ENCODE measurements at regions not wholly inside any gene's neighbourhood (a gene's known extent, or its start where the extent isn't known, plus 50 kb on each side); places are given as distances from the start of the nearest gene placed in this dataset.
A peak's percentile ranks its signal among the peaks of the same experiment; 100 is the strongest.
"Not testable (repeated sequence)": the region's sequence is repeated elsewhere in the genome, so short reads cannot be mapped to it uniquely, and the experiment has no call there.

DNA sequence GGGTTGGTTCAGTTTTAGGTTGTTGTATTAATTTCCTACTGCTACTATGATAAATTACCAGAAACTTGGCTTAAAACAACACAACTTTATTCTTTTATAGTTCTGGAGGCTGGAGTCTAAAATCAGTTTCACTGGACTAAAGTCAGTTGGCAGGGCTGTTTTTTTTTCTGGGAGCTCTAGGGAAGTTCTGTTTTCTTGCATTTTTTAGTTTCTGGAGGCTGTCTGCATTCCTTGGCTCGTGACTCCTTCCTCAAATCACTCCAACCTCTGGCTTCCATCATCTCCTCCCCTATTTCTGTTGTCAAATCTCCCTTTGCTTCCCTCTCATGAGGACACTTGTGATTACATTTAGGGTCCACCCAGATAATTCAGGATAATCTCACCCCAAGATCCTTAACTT is 51.3 kb upstream of the SUB1 start:
- no peak for DNase-seq (ENCODE audit: low spot score)

DNA sequence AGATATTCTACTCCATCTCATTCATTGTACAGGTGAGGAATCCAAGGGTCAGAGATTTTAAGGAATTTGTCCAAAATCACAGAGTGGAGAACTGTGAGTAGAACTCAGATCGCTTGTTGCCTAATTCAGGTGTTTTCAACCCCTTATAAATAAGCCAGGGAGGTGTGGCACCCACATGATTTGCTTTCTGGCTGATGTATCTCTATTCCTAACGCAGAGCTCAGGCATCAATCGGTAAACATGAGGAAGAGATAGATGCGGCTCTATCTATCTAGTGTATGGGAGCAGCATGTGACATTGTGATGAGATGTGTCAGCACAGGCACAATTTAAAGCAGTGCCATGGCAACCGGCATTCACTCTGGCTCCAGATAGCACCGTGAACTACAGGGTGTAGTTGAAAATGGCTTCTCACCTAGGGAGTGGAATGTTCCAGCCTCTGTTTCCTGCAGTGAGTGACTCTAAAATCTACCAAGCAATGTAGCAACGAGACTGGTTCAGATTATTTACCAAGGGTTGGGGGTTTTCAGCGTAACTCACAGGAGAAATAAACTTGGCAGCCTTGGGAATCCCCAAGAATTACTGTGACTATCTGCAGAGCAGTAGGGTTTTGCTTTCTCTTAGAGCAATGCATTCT is 53.4 kb upstream of the SUB1 start:
- peak; percentile 47 for DNase-seq (ENCODE audit: low spot score)

DNA sequence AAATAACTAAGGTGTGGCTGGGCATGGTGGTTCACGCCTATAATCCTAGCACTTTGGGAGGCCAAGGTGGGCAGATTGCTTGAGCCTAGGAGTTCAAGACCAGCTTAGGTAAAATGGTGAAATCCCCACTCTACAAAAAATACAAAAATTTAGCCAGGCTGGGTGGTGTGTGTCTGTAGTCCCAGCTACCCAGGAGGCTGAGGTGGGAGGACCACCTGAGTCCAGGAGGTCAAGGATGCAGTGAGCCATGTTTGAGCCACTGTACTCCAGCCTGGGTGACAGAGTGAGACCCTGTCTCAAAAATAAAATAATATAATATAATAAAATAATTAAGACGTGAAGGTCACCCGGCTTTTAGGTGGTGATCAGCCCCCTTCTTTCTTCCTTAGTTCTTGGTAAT is 58.0 kb upstream of the SUB1 start:
- not testable (repeated sequence) for DNase-seq (ENCODE audit: low spot score)

DNA sequence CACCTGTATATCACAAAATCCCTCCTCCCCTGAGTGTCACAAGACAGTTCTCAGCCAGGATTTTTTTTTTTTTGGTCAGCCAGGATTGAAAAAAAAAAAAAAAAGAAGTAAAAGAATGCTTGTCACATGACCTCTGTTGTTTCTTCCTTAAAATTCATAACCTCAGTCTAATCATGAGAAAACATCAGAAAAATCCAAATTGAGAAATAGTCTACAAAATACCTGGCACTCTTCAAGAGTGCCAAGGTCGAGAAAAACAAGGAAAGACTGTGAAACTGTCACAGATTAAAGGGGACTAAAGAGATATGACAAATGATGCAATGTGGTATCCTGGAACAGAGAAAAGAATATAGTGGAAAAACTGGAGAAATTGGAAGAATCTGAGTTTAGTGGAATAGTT is 58.5 kb upstream of the SUB1 start:
- DNase-seq (ENCODE audit: low spot score): no peak

DNA sequence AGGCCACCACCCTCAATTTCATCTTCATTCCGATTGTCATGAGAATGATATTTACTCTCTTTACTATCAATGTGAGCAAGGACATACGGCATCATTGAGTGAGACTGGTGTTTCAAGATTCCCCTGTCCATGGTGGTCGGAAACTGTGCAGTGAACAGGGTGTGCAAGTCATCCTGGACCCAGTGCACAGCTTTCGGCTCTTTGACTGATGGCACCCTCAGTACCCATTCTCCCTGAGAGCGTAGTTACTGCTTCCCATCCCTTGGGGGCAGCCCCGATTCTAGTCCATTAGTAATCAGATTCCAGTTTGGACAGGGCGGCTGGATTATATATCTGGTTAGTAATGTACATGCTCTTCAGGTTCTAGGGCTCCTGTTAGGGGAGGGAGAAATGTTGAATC is 61.7 kb upstream of the SUB1 start:
- DNase-seq (ENCODE audit: low spot score): no peak

DNA sequence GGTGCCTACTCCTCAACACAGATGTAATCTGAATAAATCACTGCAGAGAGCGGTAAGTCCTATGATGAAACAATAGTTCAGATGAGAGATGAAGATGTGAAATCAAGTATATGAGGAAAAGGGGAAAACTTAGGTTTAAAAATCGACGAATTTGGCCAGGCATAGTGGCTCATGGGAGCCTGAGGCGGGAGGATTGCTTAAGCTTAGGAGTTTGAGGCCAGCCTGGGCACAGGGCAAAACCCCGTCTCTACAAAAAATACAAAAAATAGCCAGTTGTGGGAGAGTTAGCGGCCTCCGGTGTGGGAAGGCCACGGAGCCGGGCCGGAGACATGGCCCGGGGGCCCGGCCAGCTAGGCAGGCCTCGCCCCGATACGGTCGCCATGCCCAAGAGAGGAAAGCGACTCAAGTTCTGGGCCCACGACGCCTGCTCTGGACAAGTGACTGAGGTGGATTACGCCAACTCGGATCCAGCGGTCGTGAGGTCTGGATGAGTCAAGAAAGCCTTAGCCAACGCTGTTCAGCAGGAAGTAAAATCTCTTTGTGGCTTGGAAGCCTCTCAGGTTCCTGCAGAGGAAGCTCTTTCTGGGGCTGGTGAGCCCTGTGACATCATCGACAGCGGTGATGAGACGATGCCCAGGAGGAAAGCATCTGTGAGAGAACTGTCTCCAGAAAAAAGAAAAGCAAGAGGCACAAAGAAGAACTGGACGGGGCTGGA is 62.8 kb upstream of the SUB1 start:
- DNase-seq (ENCODE audit: low spot score): no peak

DNA sequence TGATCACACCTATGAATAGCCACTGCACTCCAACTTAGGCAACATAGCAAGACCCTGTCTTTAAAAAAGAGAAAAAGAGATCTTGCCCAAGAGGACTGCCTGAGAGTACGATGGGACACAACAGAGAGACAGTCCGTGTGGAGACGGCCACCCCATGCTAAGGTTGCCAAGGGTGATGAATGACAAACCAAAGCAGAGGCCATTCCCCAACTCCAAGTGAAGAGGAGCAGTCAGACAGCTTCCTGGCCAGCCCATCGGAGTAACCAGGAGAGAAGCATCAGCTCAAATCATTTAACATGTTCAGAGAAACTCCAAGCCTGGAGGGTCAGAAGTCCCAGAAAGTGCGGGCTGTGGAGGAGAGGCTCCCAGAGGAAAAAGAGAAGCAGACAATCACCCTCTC is 63.9 kb upstream of the SUB1 start:
- DNase-seq (ENCODE audit: low spot score): no peak

DNA sequence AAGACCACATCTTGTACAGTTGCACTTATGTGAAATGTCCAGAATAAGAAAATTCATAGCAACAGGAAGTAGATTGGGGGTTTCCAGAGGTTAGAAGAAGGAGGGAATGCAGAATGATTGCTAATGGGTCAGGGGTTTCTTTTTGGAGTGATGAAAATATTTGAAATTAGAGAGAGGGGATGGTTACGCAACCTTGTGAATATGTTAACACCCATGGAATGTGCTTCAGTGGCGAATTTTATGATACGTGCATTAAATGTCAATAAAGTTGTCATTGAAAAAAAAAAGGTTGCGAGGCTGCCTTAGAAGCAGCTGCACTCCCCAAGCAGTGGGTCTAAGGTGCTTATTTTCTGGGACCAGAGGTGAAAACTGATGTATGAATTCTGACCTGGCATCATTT is 64.4 kb upstream of the SUB1 start:
- DNase-seq (ENCODE audit: low spot score): no peak

DNA sequence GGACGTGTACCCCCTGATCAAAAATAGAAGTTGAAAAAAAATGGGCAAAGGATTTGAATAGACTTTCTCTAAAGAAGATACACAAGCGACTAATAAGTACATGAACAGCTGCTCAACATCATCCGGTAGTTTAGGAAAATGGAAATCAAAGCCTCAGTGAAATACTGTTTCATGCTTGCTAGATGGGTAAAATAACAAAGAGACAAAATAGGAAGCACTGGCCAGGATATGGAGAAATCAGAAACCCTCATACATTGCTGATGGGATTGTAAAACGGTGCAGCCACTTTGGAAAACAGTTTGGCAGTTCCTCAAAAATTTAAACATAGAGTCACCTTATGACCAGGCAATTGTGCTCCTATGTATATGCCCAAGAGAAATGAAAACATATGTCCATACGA is 65.0 kb upstream of the SUB1 start:
- no peak for DNase-seq (ENCODE audit: low spot score)

DNA sequence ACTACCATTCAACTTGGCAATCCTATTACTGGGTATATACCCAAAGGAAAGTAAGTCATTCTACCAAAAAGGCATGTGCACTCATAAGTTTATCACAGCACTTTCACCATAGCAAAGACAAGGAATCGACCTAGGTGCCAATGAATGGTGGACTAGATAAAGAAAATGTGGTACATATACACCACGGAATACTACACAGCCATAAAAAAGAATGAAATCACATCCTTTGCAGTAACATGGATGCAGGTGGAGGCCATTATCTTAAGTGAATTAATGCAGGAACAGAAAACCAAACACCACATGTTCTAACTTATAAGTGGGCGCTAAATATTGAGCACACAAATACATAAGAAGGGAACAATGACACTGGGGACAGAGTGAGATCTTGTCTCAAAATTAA is 65.8 kb upstream of the SUB1 start:
- DNase-seq (ENCODE audit: low spot score): no peak

DNA sequence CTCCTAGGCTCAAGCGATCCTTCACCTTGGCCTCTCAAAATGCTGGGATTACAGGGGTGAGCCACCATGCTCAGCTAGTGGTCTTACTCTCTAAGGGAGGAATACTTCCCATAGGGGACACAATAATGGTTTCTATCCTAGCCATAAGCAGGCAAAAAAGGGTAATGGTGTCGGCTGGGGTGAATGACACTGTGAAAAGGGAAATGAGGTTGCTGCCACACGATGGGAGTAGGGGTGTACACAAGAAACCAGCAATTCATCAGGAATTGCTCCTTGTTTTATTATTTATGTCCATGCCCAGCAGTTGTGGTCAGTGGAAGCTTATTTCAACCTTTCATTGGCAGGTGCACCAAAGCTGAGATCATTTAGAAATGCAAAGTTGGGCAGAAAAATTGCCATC is 70.3 kb upstream of the ZFR start:
- no peak for DNase-seq (ENCODE audit: low spot score)

DNA sequence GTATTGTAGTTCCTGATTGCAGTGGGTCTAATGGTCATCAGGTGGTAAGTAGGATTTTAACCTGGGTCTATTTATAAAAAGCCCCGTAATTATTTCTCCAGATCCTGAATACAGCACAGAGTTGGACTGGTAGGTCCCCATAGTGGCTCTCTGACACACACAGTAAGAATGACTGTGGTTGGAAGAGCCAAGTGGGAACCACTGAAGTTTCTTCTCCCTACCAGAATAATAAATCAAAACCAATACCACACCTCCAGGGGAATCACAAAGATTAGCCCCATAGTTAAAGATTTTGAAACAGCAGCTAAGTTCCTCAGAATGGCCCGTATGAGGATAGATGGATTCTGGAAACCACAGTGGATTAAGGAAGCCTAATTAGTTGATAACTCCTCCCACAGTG is 68.4 kb upstream of the ZFR start:
- DNase-seq (ENCODE audit: low spot score): no peak

DNA sequence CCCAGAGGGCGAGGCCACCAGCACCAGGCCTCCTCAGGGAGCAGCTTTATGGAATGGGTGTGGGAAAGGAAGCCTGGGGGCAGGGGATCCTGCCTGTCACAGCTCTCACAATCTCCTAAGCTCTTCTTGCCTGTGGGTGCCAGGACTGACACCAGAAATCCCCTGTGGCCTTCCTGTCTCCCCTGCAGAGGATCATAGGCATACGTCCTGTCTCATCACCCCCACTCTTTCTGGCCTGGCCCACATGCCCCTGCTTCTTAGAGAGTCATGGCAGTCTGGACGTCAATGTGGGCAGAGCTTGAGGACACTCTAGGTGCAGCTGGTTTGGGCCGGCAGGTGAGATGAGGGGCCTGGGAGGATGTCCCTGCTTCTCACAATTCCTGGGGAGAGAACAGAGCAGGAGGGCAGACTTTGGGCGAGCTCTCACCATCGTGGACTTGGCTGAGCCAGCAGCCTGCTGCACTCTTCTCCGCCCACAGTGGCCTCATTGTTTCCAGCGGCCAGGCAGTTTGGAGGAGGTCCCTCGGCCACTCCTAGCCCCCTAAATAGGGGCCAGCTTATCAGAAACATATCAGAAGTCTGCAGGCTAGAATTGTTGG is 67.3 kb upstream of the ZFR start:
- no peak for DNase-seq (ENCODE audit: low spot score)

DNA sequence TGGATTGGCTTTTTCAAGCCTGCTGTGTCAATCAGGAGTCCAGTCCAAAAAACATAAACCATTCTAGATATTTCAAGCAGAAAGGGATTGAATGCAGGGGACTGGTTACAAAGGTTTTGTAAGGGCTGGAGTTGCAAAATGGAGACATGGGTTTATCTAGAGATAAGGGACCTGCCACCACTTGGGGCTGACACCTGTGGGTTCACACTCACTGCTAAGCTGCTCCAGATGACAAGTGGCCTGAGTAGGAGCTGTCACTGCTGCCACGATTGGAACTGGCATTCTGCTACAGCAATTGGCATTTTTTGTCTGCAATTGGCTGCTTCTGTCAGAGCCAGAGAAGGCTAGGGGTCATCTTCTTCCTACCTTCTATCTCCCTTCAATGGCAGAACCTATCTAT is 66.3 kb upstream of the ZFR start:
- no peak for DNase-seq (ENCODE audit: low spot score)

DNA sequence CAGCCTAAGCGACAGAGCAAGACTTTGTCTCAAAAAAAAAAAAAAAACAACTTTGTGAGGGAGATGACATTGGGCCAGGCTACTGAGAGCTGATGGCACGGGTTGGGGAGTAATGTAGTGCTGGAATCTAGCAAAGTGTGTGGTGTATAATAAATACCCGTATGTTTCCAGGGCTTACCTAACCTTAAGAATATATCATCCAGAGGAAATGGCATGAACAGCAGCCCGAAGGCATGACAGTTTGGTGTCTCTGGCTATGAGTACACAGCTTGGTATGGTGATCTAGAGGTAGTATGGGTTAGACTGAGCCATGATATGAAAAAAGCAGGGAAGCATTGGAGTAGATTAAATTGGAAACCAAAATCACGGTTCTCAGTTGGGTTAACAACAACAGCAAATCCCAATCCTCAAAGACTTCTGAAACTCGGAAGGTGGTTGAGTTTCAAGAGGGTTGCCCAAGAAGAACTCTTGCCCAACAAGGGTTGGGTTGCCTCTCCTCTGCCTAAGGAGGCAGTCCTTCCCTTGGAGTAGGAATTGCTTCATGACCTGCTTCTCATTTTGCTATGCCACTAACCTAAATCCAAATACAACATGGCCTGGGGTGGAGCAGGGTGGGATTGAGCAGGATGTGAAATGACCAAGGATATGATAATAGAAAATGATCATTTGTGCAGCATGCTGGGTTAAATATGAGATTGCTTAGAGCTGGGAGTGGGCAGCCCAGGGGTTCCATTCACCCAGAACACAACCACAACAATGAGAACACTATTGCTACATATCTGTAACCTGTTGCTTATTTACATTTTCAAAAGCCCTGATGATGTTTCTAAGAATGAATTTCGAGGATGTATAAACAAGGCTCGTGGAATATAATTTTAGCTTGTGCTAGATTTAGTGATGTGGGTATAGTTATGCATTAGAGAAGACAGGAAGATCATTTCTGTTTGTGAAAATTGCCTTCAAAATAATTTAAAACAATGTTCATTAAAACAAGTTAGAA is 64.6 kb upstream of the ZFR start:
- no peak for DNase-seq (ENCODE audit: low spot score)

DNA sequence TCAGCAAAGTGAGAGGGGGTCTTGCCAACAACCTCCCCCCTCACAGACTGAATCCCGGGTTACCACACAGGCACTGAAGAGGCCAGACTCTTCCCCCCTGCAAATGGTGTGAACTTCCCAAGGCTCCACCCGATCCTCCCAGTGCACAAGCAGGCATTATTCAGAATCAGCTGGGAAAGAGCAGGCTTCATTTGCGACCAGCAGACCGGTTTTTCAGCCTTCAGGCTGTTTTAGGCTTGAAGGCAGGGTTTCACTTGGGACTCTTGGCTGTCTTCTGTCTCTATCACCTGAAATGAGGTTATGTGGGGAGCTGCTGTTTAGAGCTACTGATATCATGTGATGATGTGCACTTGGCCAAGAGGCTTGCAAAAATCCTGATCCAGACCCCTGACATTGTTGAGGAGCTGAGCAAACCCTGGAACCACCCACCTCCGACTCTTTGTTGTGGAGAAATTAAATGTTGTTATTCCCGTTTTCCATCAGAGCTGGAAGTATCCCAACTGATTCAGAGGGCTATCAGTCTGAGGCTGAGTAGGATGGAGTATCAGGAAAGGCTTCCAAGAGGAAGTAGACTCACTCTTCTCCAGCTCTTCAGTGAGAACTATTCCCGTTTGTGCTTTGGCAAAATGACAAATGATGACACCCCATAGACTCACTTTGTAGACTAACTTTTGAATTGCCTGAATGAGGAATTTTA is 63.3 kb upstream of the ZFR start:
- DNase-seq (ENCODE audit: low spot score): peak; percentile 50

DNA sequence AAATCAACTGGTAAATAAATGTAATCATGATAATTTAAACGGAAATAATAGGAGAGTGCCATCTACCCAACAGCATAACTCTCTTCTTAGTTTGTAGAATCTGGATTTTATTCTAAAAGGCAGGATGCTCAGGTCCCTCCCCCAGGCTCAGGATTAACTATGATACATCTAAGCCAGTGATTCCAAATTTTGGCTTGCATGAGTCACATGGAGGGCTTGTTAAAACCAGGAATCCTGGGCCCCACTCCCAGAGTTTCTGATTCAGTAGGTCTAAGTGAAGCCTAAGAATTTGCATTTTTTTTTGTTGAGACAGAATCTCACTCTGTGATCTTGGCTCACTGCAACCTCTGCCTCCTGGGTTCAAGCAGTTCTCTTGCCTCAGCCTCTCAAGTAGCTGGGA is 62.3 kb upstream of the ZFR start:
- peak; percentile 44 for DNase-seq (ENCODE audit: low spot score)

DNA sequence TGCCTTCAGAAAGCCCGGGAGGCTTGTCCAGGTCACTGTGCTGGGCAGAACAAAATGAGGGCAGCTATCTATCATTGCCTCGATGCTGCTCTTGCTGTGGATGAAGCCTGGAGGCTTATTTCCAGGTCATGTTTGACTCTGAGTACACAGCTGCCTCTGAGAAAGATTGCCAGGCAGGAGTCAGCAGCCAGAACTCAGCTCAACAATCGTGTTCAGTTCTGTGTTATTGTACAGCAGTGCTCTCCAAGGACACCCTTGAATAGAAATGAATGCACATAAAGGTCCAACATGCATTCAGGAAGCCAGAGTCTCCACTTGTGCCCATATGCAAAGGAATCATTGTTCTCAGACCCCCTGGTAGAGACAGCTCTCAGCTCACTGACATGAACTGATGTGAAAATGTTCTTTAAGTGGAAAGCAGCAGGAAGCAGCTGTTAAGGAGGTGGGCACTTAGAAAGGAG is 61.7 kb upstream of the ZFR start:
- DNase-seq (ENCODE audit: low spot score): no peak

DNA sequence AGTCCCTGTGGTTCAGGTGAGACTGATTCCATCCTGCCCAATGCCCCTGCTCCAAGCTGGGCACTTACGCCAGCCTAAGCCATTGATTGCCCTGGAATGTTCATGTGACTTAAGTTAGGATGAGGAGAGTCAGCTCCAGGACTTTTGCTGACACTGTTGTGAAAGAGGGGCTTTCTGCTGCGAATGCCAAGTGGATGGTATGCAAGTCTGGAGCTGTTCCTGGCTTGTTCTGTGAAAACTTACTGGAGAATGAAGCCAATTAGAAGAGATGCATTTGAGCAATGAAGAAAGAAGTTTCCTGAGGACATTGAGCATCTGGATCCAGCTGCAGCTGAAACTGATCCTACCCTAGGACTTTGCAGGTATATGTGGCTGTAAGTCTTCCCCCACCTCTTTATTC is 61.2 kb upstream of the ZFR start:
- DNase-seq (ENCODE audit: low spot score): peak; percentile 30

DNA sequence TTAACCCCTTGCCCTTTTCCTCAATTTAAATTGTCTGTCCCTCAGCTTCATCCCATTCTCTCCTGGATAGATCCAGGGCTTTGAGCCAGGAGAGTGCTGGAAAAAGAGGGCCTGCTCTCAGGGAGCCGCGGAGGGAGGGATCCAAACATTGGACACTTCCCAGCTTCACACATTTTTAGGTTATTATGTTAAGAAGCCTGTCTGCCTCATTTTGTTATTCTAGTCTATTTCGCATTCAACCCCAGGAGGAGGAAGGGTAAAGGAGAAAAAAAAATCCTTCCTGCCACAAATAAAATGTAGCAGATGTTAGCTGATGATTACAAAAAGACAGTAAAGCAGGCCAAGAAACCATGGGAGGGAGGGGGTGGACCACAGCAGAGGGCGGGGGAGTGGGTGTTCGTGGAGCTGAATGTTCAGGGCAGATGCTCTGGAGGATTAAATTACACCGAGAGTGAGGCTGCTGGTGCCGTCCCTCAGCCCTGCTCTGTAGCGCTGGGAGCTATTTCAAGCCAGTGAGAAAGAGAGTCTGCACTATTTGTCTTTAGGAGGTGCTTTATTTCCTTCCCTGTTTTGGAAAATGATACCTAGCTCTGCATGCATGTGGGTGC is 60.6 kb upstream of the ZFR start:
- peak; percentile 79 for DNase-seq (ENCODE audit: low spot score)

DNA sequence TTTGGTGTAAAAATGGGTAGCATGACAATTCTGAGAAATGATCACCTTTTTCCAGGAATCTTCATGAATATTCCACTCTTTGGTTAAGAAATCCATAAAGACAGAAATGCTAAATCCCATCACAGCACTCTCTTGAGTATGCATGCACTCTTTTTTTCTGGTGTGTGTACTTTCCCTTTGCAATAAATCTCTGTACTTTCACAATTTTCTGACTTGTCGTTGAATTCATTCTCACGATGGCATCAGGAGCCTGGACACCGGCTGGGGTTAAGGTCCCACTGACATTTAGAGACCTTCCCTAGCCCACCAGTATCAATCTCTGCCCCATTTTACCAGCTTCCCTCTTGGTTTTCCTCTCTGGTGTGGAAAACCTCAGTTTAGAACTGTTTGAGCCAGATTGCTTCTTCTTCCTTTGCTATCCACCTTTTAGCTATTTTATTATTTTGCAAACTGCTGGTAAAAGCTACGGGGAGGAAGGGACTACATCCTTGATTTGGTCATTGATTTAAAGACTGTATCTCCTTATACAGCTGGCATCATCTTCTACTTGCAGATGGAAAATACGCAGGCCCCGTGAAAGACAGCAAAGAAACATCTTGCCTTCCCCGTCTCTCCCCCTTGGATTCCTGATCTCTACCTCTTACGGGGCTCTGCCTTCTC is 59.9 kb upstream of the ZFR start:
- no peak for DNase-seq (ENCODE audit: low spot score)

Measured in AG08396 (cell line).